Keratinocyte (primary cell): ENCODE measurements at regions not wholly inside any gene's neighbourhood (a gene's known extent, or its start where the extent isn't known, plus 50 kb on each side); places are given as distances from the start of the nearest gene placed in this dataset.

ENCODE experiments used
- DNase-seq: peaks from one replicate; pipeline ENCODE4 v3.0.0-alpha.2; 2011; ENCODE audit warnings: low read depth, missing footprints, low spot score
- FAIRE-seq: peaks from 2 replicates; lab custom pipeline; 2011; peaks lifted over from hg19 to GRCh38; lab: Jason Lieb, UNC
- H2AFZ ChIP-seq: 2 replicates; pipeline ENCODE4 v1.6.0; 2012; ENCODE audit warnings: low read length, control low read depth, inconsistent platforms; ENCODE audit not compliant: control insufficient read depth
- H3K27ac ChIP-seq: 2 replicates; pipeline ENCODE4 v1.5.1; 2011; ENCODE audit warnings: low read length; ENCODE audit not compliant: control insufficient read depth, insufficient read depth
- H3K27me3 ChIP-seq: 3 replicates; pipeline ENCODE4 v1.6.0; 2011; ENCODE audit warnings: low read length; ENCODE audit not compliant: control insufficient read depth, insufficient read depth; ENCODE audit errors: extremely low read depth
- H3K36me3 ChIP-seq, 2 experiments: 2 replicates in 1 of 2; 3 replicates in 1 of 2; pipeline ENCODE4 v1.5.1; 2011; ENCODE audit warnings: low read length in 2 of 2, mild to moderate bottlenecking in 1 of 2; ENCODE audit not compliant: control insufficient read depth in 2 of 2, insufficient read depth in 2 of 2; ENCODE audit errors: extremely low read depth in 1 of 2
- H3K4me1 ChIP-seq: 3 replicates; pipeline ENCODE4 v1.5.1; 2011; ENCODE audit warnings: low read length; ENCODE audit not compliant: control insufficient read depth, insufficient read depth; ENCODE audit errors: extremely low read depth
- H3K4me2 ChIP-seq: 3 replicates; pipeline ENCODE4 v1.6.0; 2011; ENCODE audit warnings: low read depth, low read length; ENCODE audit not compliant: control insufficient read depth, insufficient read depth; ENCODE audit errors: extremely low read depth
- H3K4me3 ChIP-seq, 3 experiments: fragments of 200-600 bp in 1 of 3; sonication (generic) in 1 of 3; 2 replicates in 2 of 3; 3 replicates in 1 of 3; pipeline ENCODE4 v1.5.1; 2011 to 2016; ENCODE audit warnings: low read length in 3 of 3, mild to moderate bottlenecking in 3 of 3, control low read depth in 2 of 3, inconsistent platforms in 1 of 3, low read depth in 1 of 3, mixed read lengths in 1 of 3, mixed run types in 1 of 3, moderate library complexity in 1 of 3; ENCODE audit not compliant: control insufficient read depth in 2 of 3, insufficient read depth in 2 of 3; ENCODE audit errors: extremely low read depth in 1 of 3
- H3K79me2 ChIP-seq: 2 replicates; pipeline ENCODE4 v1.6.0; 2012; ENCODE audit warnings: low read length; ENCODE audit not compliant: control insufficient read depth, insufficient read depth
- H3K9ac ChIP-seq: 3 replicates; pipeline ENCODE4 v1.6.0; 2011; ENCODE audit warnings: low read length; ENCODE audit not compliant: control insufficient read depth, insufficient read depth; ENCODE audit errors: extremely low read depth
- H3K9me1 ChIP-seq: 3 replicates; pipeline ENCODE4 v1.6.0; 2011; ENCODE audit warnings: low read length; ENCODE audit not compliant: control insufficient read depth, insufficient read depth; ENCODE audit errors: extremely low read depth
- H3K9me3 ChIP-seq: 2 replicates; pipeline ENCODE4 v1.5.1; 2012; ENCODE audit warnings: low read depth, low read length; ENCODE audit not compliant: control insufficient read depth
- H4K20me1 ChIP-seq: 3 replicates; pipeline ENCODE4 v1.6.0; 2011; ENCODE audit warnings: low read length; ENCODE audit not compliant: control insufficient read depth, insufficient read depth; ENCODE audit errors: extremely low read depth
- EZH2 ChIP-seq: IDR thresholded peaks from one replicate; pipeline ENCODE4 v1.6.1; 2012; ENCODE audit warnings: inconsistent platforms, mild to moderate bottlenecking, low read length, moderate library complexity
- dilution Hi-C: fragments of 300-500 bp; cut with MboI; formaldehyde crosslinking; loops from one replicate; pipeline ENCODE4 v1.7.0; 2020; ENCODE audit warnings: low sequenced_read_pairs; ENCODE audit not compliant: extremely low pct_ligation_motif_present
- TF ChIP-seq, protein P1 (sequence below), 3 experiments: IDR thresholded peaks in 1 of 3; conservative IDR thresholded peaks in 1 of 3; optimal IDR thresholded peaks in 1 of 3; 2 replicates in 2 of 3; 3 replicates in 1 of 3; pipeline versions ENCODE3 to v1.5.1; 2011; ENCODE audit warnings: low read length in 3 of 3, mild to moderate bottlenecking in 3 of 3, moderate library complexity in 2 of 3, control low read depth in 1 of 3, inconsistent platforms in 1 of 3; ENCODE audit not compliant: insufficient read depth in 2 of 3; ENCODE audit errors: extremely low read depth in 1 of 3

- H2AFZ ChIP-seq: no peak overlapping the region
- FAIRE-seq: no peak
- TF ChIP-seq, protein P1, sequence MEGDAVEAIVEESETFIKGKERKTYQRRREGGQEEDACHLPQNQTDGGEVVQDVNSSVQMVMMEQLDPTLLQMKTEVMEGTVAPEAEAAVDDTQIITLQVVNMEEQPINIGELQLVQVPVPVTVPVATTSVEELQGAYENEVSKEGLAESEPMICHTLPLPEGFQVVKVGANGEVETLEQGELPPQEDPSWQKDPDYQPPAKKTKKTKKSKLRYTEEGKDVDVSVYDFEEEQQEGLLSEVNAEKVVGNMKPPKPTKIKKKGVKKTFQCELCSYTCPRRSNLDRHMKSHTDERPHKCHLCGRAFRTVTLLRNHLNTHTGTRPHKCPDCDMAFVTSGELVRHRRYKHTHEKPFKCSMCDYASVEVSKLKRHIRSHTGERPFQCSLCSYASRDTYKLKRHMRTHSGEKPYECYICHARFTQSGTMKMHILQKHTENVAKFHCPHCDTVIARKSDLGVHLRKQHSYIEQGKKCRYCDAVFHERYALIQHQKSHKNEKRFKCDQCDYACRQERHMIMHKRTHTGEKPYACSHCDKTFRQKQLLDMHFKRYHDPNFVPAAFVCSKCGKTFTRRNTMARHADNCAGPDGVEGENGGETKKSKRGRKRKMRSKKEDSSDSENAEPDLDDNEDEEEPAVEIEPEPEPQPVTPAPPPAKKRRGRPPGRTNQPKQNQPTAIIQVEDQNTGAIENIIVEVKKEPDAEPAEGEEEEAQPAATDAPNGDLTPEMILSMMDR (optimal IDR thresholded peaks at IDR 0.05 in 1 of 3, IDR thresholded peaks at IDR 0.05 in 1 of 3, conservative IDR thresholded peaks at IDR 0.05 in 1 of 3; ENCODE audit: extremely low read depth in 1 of 3, insufficient read depth in 2 of 3, low read length in 3 of 3): no peak
- no peak for TF ChIP-seq EZH2
These were observed 99.8 kb upstream of the PRR20G start for GRCh38 chr3:127387556-127388153.

DNA sequence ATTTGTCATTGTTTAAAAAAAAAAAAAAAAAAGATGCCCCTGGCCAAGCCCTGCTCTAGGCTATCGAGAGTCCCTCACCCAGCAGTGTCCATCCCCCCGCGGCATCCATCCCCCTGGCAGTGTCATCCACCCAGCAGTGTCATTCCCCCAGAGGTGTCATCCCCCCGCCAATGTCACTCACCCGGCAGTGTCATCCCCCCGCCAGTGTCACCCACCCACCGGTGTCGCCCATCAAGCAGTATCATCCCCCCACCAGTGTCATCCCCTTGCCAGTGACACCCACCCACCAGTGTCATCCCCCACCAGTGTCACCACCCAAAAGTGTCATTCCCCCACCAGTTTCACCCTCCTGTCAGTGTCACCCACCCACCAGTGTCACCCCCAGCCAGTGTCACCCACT, 99.3 kb upstream of the PRR20G start:
- FAIRE-seq (no peak), DNase-seq (no peak)
- Histone ChIP-seq H3K4me1 (no peaks in the 10 kb centered on the region), H3K9me1 (no peaks in the 10 kb centered on the region), H3K79me2 (no peaks in the 10 kb centered on the region), H3K27ac (no peak overlapping the region), H2AFZ (no peak overlapping the region), H3K4me2 (no peak overlapping the region), H3K9me3 (no peaks in the 10 kb centered on the region), H3K9ac (no peak overlapping the region), H3K36me3 (no peaks in the 10 kb centered on the region), H3K27me3 (peaks cover 31% of the 10 kb centered on the region), H4K20me1 (peaks cover 2% of the 10 kb centered on the region), H3K4me3 (no peak overlapping the region)
- TF ChIP-seq, protein P1 (optimal IDR thresholded peaks at IDR 0.05 in 1 of 3, IDR thresholded peaks at IDR 0.05 in 1 of 3, conservative IDR thresholded peaks at IDR 0.05 in 1 of 3; ENCODE audit: extremely low read depth in 1 of 3, insufficient read depth in 2 of 3, low read length in 3 of 3): no peak
- no peak for TF ChIP-seq EZH2
- dilution Hi-C loops: no loop called here

More at GRCh38 chr3:127387556-127388153, 99.8 kb upstream of the PRR20G start:
- H3K27ac ChIP-seq: no peak overlapping the region
- H3K4me1 ChIP-seq: no peaks in the 10 kb centered on the region
- DNase-seq: no peak
- peaks cover 2% of the 10 kb centered on the region for H4K20me1 ChIP-seq
- H3K9me3 ChIP-seq: no peaks in the 10 kb centered on the region
- H3K79me2 ChIP-seq: no peaks in the 10 kb centered on the region
- no peaks in the 10 kb centered on the region for H3K9me1 ChIP-seq
- no peak overlapping the region for H3K9ac ChIP-seq
- no peak overlapping the region for H3K4me3 ChIP-seq
- H3K27me3 ChIP-seq: peaks cover 33% of the 10 kb centered on the region
- no peak overlapping the region for H3K4me2 ChIP-seq
- dilution Hi-C loops: no loop called here
- H3K36me3 ChIP-seq: no peaks in the 10 kb centered on the region
